NCI-H1694 treated with DMSO at 0.1 percent for 48 hours (cell line): ENCODE measurements at regions not wholly inside any gene's neighbourhood (a gene's known extent, or its start where the extent isn't known, plus 50 kb on each side); places are given as distances from the start of the nearest gene placed in this dataset.

Experiments used
- DNase-seq: peaks from one replicate; lab custom pipeline; 2025; lab: John Stamatoyannopoulos, UW

DNA sequence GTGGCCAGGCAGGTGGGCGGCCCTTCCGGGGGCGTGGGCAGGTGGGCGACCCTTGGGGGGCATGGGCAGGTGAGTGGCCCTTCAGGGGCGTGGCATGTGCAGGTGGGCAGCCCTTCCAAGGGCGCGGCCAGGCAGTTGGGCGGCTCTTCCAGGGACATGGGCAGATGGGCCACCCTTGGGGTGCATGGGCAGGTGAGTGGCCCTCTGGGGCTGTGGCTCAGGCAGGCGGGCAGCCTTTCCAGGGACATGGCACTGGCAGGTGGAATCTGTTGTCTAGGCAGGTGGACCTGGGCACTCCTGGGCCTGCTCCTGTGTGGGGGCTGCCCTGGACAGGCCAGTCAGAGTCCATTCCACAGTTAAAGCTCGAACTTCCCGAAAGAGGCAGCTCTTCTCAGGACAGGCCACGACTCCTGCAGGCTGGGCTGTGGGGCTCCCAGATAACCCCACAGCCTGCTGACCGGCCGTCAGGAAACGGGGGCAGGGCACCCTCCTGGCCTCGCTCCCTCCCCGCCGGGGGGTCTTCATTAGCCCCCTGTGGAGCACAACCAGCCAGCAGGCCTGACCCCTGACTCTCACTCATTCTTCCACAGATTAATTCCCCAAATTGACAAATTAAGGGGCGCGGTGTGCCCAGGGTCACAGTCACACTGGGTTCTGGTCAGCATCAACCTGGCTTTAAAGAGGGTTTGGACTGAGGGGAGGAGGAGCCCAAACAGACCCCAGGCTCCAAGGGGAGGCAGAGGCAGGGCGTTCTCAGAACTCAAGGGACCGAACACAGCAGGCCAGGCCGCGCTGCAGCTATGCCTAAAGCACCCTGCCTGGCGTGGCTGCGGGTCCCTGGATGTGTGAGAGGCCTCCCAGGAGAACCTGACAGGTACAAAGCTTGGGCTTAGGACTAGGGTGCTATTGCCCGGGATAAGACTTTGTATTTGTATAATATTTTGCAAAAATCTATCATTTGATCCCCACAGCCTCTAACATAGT lies 130.0 kb downstream of the DLL1 start:
- DNase-seq, result no peak

DNA sequence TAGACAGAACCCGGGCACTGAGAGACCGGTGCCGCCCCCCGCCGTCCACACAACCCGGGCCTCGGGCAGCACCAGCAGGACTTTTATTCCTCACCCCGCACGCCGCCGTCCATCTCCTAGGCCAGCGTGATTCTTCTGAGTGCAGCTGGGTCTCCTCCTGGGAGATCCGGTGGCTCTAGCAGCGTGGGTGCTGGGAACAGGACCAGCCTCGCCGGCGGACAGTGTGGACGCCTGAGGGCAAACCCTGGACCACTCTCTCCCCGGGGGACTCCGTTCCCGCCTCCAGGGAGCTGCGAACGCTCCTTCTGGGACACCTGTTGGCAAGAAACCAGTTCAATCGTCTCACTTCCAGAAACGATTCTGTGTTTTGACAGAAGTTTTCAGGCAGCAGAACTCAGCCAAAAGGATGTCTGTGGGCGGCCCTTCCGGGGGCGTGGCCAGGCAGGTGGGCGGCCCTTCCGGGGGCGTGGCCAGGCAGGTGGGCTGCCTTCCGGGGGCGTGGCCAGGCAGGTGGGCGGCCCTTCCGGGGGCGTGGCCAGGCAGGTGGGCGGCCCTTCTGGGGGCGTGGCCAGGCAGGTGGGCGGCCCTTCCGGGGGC lies 130.7 kb downstream of the DLL1 start:
- DNase-seq, result no peak

- DNase-seq, result no peak
Observed at GRCh38 chr6:170159022-170159965, 131.6 kb downstream of the DLL1 start.

DNA sequence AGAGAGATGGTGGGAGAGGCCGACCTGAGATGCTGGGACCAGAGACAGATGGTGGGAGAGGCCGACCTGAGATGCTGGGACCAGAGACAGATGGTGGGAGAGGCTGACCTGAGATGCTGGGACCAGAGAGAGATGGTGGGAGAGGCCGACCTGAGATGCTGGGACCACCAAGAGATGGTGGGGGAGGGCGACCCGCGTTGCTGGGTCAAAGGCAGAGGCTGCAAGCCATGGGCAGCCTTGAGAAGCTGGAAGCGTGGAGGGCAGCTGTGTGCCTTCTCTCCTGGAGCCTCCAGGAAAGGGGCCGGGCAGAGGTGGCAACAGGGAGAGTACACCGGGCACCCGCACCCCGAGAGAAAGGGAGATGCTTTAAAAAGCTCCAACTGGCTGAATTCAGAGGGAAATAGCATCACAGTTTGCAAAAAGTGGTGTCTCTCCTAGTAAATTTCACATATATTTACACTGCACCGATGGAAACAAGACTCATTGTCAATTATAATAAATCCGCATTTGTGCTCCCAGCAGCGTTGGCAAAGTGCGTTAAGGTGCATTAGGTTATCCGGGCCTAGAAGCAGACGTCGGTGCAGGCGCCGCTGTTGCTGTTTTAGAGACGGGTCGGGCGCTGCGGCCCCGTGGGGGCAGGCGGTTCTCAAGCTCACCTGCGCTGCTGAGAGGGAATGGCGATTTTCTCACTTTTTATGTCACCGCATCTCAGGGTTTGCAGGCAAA lies 132.4 kb downstream of the DLL1 start:
- no peak for DNase-seq

DNA sequence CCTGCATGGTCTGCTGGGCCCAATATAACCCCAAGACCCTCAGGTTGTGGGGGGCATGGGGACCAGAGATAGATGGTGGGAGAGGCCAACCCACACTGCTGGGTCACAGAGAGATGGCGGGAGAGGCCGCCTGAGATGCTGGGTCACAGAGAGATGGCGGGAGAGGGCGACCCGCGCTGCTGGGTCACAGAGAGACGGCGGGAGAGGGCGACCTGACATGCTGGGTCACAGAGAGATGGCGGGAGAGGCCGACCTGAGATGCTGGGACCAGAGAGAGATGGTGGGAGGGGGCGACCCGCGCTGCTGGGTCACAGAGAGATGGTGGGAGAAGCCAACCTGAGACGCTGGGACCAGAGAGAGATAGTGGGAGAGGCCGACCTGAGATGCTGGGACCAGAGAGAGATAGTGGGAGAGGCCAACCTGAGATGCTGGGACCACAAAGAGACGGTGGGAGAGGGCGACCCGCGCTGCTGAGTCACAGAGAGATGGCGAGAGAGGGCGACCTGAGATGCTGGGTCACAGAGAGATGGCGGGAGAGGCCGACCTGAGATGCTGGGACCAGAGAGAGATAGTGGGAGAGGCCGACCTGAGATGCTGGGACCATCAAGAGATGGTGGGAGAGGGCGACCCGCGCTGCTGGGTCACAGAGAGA lies 133.2 kb downstream of the DLL1 start:
- no peak for DNase-seq

DNA sequence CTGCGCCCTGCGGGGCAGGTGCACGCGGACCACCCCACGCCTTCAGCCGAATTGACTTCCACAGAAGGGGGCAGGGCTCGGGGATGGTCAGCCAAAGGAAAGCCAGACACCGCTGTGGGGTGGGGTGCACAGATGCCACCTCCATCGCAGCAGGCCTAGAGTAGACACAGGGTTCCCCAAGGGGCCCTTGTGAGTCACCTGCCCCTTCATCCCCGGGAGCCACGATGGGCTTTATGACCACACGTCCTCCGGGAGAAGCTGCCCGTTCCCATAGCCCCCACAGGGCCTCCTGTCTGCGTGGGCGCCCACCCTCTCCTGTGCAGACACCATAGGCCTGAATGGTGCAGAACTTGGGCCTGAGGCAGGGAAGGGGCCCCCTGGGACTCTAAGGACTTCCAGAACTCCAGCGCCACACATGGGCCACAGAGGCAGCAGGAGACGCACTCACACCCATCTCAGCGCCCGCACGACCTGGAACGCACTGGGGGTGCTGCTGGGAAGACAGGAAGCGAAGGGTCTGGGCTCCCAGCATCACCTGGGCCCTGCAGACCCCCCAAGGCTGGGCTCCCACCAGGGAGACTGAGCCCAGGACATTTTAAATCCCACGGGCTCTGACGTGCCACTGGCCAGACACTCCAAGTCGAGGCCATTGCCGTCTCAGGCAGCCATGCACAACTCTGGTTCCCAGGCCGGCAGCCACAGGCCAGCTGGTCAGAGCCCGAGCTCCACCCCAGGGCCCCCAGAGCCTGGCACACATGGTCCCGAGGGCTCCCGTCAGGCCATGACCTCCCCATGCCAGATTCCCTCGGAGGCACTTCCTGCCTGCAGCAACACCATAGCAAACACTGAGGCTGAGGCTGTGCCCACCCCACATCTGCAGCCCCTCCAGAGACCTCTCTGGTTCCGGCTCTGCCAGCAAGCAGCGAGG lies 134.2 kb downstream of the DLL1 start:
- DNase-seq, result no peak

DNA sequence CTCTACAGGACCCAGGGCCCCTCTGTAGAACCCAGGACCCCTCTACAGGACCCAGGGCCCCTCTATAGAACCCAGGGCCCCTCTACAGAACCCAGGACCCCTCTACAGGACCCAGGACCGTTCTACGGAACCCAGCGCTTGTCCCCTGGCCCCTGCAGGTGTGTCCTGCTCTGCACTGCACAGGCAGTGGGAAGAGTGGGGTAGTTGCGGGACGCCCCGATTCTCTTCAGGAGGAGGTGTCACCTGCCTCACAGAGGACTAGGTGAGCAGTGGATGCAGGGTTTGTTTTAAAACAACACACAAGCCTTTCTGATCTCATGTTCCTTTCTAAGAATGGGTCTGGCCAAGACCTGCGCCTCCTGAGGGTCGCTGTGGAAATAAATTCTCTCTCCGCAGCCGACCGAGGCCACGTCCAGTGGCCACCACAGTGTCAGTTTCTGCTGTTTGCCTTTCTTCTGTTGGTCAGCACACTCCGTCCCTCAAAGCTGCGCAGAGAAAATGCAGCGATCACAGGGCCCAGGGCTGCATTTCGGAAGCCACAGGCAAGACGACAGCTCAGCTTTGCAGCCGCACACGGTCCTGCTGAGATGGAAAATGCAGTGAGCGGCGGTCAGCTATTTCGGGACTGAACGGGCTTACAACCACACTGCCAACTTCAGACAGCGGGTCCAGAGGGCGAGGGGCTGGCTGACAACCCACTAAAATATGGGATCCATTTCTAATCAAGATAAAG lies 135.2 kb downstream of the DLL1 start:
- no peak for DNase-seq

- no peak for DNase-seq
Observed at GRCh38 chr6:170153436-170154319, 137.2 kb downstream of the DLL1 start.

DNA sequence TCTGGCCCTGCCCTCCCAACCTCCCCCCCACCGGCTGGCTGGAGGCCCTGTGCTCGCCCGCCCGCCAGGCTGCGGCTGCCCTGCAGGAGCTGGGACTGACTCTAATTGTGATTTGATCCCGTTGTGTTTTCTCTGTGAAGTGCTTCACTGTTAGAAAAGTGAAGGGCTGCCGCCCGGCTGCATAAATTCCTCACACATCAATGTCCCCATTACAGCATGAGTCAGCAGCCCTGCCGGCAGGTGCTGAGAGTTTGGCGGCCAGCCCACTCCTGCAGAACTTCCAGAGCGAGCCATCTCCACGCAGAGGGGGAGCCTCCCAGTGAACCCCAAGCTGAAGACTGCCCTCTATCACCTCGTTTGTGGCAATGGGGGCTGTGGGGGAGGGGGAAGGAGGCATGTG lies 137.9 kb downstream of the DLL1 start:
- peak; percentile 49 for DNase-seq

DNA sequence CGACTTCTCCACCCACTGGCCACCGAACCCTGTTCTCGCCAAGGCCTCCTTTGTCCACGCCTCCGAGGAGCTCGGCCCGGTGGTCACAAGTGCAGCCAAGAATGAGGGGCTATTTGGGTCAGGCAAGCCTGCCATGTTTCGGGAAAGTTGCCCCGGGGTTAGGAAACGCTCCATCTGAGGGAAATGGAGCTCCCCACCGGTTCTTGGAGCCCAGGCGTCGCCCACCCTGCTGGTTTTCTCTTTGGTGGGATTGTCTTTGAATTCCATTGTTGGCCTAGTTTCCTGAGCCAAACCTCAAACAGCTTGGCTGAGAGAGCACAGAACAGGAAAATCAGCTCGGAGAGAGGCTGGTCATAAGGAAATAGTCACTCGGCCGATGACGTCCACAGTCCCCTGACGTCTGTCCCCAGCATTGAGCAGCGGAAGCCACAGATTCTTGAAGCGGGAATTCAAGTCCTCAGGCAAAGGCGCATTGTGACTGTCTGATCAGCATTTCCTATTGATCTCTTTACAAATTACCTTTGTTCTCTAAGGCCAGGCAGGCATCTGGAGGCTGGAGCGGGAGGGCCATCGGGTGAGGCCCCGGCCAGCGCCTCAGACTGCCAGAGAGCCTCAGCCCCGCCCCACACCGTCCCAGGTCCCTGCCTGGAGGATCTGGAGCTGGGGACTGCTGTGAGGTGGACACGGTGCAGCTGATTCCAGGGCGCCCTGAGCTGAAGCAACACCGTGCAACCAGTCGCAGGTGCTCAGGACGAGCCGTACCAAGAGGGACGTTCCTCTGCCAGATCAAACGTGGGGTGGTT lies 138.6 kb downstream of the DLL1 start:
- DNase-seq, result no peak

- DNase-seq, result no peak
Observed at GRCh38 chr6:170151804-170152123, 139.1 kb downstream of the DLL1 start.

DNA sequence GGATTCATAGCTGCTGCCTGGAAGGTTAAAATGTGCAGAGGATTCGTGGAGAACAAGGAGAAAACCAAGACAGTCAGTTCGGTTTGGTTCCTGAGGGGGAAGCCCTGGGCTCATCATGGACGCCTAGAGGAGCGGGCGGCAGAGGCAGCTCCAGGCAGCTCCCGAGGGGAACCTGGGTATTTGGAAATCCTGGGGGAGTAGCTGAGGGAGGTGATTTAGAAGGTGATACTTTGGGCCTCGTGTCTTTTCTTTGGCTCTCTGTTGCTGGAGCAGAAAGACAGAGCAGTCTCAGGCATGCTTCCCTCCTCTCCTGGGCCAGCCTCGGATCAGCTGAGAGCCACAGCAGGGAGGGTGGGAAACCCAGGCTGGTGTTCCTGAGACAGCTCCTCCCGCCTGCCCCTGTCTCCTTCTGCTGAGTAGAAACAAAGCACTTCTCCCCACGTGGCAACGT lies 139.5 kb downstream of the DLL1 start:
- no peak for DNase-seq

DNA sequence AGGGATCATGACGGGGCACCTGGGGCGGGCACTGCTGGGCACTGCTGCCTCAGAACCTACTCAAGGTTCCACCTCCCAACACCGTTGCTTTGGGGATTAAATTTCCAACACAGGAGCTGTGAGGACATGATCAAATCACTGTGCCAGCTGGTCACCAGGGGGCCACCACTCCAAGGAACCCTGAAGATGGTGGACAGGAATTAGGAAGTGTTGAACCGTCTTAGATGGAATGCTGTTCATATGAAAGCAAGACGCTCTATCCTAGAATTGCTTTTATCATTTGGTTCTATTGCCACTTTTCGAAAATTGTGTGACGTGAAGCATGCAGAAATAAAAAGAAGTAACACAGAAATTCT lies 140.3 kb downstream of the DLL1 start:
- DNase-seq, result no peak

GRCh38 chr6:170149681-170150589 lies 140.9 kb downstream of the DLL1 start:
- no peak for DNase-seq

DNA sequence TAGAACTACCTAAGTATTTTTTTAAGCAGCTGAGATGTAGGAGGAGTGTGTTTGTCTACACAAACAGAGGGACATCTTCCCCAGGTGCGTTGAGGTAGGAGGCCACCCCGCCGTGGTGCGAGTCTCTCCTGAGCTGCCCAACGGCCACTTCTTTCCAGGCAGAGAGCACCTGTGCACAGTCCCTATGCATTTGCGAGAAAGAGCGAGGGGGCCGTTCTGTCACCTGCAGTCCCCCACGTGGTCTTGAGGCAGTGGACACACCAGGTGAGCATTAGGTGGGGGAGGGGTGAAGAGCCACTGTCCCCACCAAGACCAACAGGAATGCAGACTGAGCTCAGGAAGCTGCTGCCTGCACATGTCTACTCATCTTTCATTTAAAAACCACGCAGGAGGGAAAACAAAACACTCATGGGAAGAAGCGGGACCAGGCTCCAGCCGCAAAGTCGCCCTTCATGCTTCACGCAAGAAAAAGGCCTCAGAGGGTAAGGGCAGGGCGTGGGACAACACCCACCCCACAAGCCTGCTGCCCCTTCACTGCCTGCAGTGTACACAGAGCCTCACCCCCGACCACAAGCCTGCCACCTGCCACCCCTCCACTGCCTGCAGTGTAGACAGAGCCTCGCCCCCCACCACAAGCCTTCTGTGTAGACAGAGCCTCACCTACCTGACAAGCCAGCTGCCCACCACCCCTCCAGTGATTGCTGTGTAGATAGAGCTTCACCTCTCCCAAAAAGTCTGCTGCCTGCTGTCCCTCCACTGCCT lies 142.0 kb downstream of the DLL1 start:
- no peak for DNase-seq
